ENCODE measurements at regions not wholly inside any gene's neighbourhood (a gene's known extent, or its start where the extent isn't known, plus 50 kb on each side); places are given as distances from the start of the nearest gene placed in this dataset.

DNA sequence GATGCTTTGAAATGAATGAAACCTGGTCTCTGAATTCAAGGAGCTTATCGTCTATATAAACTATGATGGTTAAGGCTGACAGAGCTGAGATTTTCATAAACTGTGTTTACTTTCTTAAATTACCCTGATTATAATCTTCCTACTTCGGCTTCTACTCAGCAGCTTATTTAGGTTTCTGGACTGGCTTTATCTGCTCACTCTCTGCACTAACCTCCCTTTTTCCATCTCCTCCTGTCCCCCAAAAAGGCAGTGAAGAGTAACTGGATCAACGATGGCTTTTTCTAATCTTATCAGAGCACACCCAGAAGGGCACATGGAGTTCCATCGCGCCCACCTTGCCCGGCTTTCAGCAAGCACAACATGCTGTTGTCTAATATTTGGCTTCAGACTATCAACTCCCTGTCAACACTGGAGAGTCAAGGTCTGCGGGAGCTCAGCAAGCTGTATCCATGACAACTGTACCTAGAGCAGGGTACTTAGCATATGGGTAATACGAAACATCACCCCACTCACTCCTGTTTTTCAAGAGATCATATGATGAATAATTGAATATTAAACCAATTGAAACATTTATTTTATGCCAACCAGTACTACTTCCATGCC, 417.3 kb downstream of the GABRB3 start:
- TF ChIP-seq, protein P1, sequence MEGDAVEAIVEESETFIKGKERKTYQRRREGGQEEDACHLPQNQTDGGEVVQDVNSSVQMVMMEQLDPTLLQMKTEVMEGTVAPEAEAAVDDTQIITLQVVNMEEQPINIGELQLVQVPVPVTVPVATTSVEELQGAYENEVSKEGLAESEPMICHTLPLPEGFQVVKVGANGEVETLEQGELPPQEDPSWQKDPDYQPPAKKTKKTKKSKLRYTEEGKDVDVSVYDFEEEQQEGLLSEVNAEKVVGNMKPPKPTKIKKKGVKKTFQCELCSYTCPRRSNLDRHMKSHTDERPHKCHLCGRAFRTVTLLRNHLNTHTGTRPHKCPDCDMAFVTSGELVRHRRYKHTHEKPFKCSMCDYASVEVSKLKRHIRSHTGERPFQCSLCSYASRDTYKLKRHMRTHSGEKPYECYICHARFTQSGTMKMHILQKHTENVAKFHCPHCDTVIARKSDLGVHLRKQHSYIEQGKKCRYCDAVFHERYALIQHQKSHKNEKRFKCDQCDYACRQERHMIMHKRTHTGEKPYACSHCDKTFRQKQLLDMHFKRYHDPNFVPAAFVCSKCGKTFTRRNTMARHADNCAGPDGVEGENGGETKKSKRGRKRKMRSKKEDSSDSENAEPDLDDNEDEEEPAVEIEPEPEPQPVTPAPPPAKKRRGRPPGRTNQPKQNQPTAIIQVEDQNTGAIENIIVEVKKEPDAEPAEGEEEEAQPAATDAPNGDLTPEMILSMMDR (IDR thresholded peaks at IDR 0.05 in 8 of 11, conservative IDR thresholded peaks at IDR 0.05 in 3 of 11): no peak
- no peak for TF ChIP-seq POLR2A (IDR thresholded peaks at IDR 0.05)
